SU-DHL-6 (cell line): ENCODE measurements at regions not wholly inside any gene's neighbourhood (a gene's known extent, or its start where the extent isn't known, plus 50 kb on each side); places are given as distances from the start of the nearest gene placed in this dataset.

Source experiments
- H2AFZ ChIP-seq: fragments of 200-600 bp; sonication (generic); 2 replicates; pipeline ENCODE4 v1.6.1; 2014; ENCODE audit warnings: low read depth, mild to moderate bottlenecking, moderate library complexity, mixed read lengths, antibody characterized with exemption, low read length; ENCODE audit not compliant: severe bottlenecking
- H3F3A ChIP-seq: fragments of 200-600 bp; shearing (Covaris generic); 2 replicates; pipeline ENCODE4 v1.6.0; 2016; ENCODE audit warnings: antibody characterized with exemption, mild to moderate bottlenecking; ENCODE audit not compliant: insufficient read depth
- H3K27ac ChIP-seq: fragments of 200-600 bp; sonication (generic); 2 replicates; pipeline ENCODE4 v1.5.1; 2016; ENCODE audit warnings: low read depth, mild to moderate bottlenecking, low read length, moderate library complexity, mixed read lengths
- H3K27me3 ChIP-seq: fragments of 200-600 bp; sonication (generic), shearing (Covaris generic); 2 replicates; pipeline ENCODE4 v1.6.0; 2014; ENCODE audit warnings: mild to moderate bottlenecking, low read length
- H3K36me3 ChIP-seq: fragments of 200-600 bp; sonication (generic); 2 replicates; pipeline ENCODE4 v1.6.1; 2014; ENCODE audit warnings: mild to moderate bottlenecking, low read length, mixed read lengths
- H3K4me2 ChIP-seq: fragments of 300-600, 200-600 bp; shearing (Covaris generic), sonication (generic); 2 replicates; pipeline ENCODE4 v1.6.0; 2014; ENCODE audit warnings: low read length, low read depth, mild to moderate bottlenecking; ENCODE audit not compliant: poor library complexity, severe bottlenecking
- H3K4me3 ChIP-seq: fragments of 200-600 bp; sonication (generic); 2 replicates; pipeline ENCODE4 v1.5.1; 2014; ENCODE audit warnings: antibody characterized with exemption, low read length, mild to moderate bottlenecking, mixed read lengths; ENCODE audit not compliant: insufficient read depth, poor library complexity, severe bottlenecking
- H3K79me2 ChIP-seq: fragments of 200-600 bp; sonication (generic); 2 replicates; pipeline ENCODE4 v1.6.1; 2014; ENCODE audit warnings: mild to moderate bottlenecking, low read length, moderate library complexity; ENCODE audit not compliant: insufficient read depth
- H3K9ac ChIP-seq: fragments of 200-600 bp; sonication (generic); 2 replicates; pipeline ENCODE4 v1.7.0; 2014; ENCODE audit warnings: mild to moderate bottlenecking, low read length
- H3K9me2 ChIP-seq: fragments of 200-600 bp; sonication (generic); replicated peaks from 2 replicates; pipeline ENCODE4 v1.6.1; 2014; ENCODE audit warnings: low read length; ENCODE audit not compliant: insufficient read depth
- H3K9me3 ChIP-seq: fragments of 200-600 bp; sonication (generic); 2 replicates; pipeline ENCODE4 v1.6.1; 2014; ENCODE audit warnings: low read length, mixed read lengths; ENCODE audit not compliant: insufficient read depth
- H4K20me1 ChIP-seq: fragments of 200-600 bp; sonication (generic); 2 replicates; pipeline ENCODE4 v1.6.1; 2014; ENCODE audit warnings: low read depth, mild to moderate bottlenecking, antibody characterized with exemption, low read length, moderate library complexity, mixed read lengths
- EZH2phosphoT487 ChIP-seq: fragments of 200-600 bp; sonication (generic), shearing (Covaris generic); conservative IDR thresholded peaks from 2 replicates; pipeline ENCODE4 v1.6.1; 2018; ENCODE audit warnings: mild to moderate bottlenecking, antibody characterized with exemption, low read length, moderate library complexity, mixed read lengths
- TF ChIP-seq, protein P1 (sequence below): fragments of 200-600 bp; sonication (generic); IDR thresholded peaks from one replicate; pipeline ENCODE4 v1.5.1; 2017; ENCODE audit warnings: antibody characterized with exemption, mild to moderate bottlenecking, low read length, moderate library complexity; ENCODE audit not compliant: insufficient read depth, poor library complexity, severe bottlenecking

GRCh38 chr4:154958621-154959358 is 177.7 kb downstream of the RBM46 start:
- Histone ChIP-seq H2AFZ (no peak overlapping the region), H3K79me2 (no peaks in the 10 kb centered on the region), H3K4me2 (no peak overlapping the region), H3K4me3 (no peak overlapping the region), H3F3A (no peaks in the 10 kb centered on the region), H3K9ac (no peak overlapping the region), H3K9me3 (no peaks in the 10 kb centered on the region), H3K9me2 (no peaks in the 10 kb centered on the region), H3K36me3 (no peaks in the 10 kb centered on the region), H3K27me3 (no peaks in the 10 kb centered on the region), H4K20me1 (no peaks in the 10 kb centered on the region), H3K27ac (no peak overlapping the region)
- no peak for TF ChIP-seq EZH2phosphoT487

DNA sequence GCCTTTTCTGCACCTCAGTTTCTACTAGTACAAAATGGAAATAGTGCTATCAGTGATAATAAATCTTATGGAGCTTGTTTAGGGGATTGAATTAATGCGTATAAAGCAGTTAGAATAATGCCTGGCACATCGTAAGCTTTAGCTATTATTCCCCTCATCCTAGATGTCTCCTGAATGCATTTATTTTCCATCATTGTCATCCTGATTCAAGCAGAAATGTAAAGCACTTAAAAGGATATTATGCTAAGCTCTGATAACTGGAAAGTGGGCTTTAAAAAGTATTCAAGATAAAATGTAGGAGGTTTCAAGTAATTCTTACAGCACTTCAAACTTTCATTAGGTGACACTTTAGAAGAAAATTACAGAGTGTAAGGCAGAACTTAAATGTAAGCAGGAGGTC is 178.7 kb downstream of the RBM46 start:
- Histone ChIP-seq H2AFZ (no peak overlapping the region), H3K9me3 (no peaks in the 10 kb centered on the region), H3K4me2 (no peak overlapping the region), H3K9ac (no peak overlapping the region), H3K79me2 (no peaks in the 10 kb centered on the region), H3F3A (no peaks in the 10 kb centered on the region), H3K4me3 (no peak overlapping the region), H3K27ac (no peak overlapping the region), H3K9me2 (no peaks in the 10 kb centered on the region; the same call in 1 of the 2 replicates), H3K36me3 (no peaks in the 10 kb centered on the region), H3K27me3 (no peaks in the 10 kb centered on the region), H4K20me1 (no peaks in the 10 kb centered on the region)
- TF ChIP-seq, protein P1, sequence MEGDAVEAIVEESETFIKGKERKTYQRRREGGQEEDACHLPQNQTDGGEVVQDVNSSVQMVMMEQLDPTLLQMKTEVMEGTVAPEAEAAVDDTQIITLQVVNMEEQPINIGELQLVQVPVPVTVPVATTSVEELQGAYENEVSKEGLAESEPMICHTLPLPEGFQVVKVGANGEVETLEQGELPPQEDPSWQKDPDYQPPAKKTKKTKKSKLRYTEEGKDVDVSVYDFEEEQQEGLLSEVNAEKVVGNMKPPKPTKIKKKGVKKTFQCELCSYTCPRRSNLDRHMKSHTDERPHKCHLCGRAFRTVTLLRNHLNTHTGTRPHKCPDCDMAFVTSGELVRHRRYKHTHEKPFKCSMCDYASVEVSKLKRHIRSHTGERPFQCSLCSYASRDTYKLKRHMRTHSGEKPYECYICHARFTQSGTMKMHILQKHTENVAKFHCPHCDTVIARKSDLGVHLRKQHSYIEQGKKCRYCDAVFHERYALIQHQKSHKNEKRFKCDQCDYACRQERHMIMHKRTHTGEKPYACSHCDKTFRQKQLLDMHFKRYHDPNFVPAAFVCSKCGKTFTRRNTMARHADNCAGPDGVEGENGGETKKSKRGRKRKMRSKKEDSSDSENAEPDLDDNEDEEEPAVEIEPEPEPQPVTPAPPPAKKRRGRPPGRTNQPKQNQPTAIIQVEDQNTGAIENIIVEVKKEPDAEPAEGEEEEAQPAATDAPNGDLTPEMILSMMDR = no peak
- TF ChIP-seq EZH2phosphoT487 = no peak

- Histone ChIP-seq H3F3A (no peaks in the 10 kb centered on the region), H3K9me2 (no peaks in the 10 kb centered on the region; the same call in 1 of the 2 replicates), H3K9me3 (no peaks in the 10 kb centered on the region), H3K4me2 (no peak overlapping the region), H3K9ac (no peak overlapping the region), H4K20me1 (no peaks in the 10 kb centered on the region), H2AFZ (no peak overlapping the region), H3K27ac (no peak overlapping the region), H3K36me3 (no peaks in the 10 kb centered on the region), H3K79me2 (no peaks in the 10 kb centered on the region), H3K27me3 (no peaks in the 10 kb centered on the region), H3K4me3 (no peak overlapping the region)
- TF ChIP-seq, protein P1 = no peak
- no peak for TF ChIP-seq EZH2phosphoT487
Measured at GRCh38 chr4:154960476-154960875, 179.4 kb downstream of the RBM46 start.

GRCh38 chr4:154961263-154961662 is 180.2 kb downstream of the RBM46 start:
- Histone ChIP-seq H3K36me3 (no peaks in the 10 kb centered on the region), H3K9me3 (no peaks in the 10 kb centered on the region), H3K27ac (no peak overlapping the region), H4K20me1 (no peaks in the 10 kb centered on the region), H3K79me2 (no peaks in the 10 kb centered on the region), H3K27me3 (no peaks in the 10 kb centered on the region), H3K4me2 (no peak overlapping the region), H3K9me2 (no peaks in the 10 kb centered on the region; the same call in 1 of the 2 replicates), H3K9ac (no peak overlapping the region), H3F3A (no peaks in the 10 kb centered on the region), H2AFZ (no peak overlapping the region), H3K4me3 (no peak overlapping the region)
- TF ChIP-seq EZH2phosphoT487 = no peak
- TF ChIP-seq, protein P1 = no peak
